Activated T-helper 2 cell treated with anti-CD3 and anti-CD28 coated beads, Interferon-gamma antibody, Interleukin-2, Interleukin-4, amounts not matched to agents 10 μg/mL and 5 μg/mL and 100 μg/mL, durations not matched to agents 14 hours and 24 hours and 36 hours (primary cell): ENCODE measurements at regions not wholly inside any gene's neighbourhood (a gene's known extent, or its start where the extent isn't known, plus 50 kb on each side); places are given as distances from the start of the nearest gene placed in this dataset.

Experiments used
- DNase-seq: peaks from one replicate; pipeline ENCODE4 v3.0.0; 2021; ENCODE audit warnings: low spot score
- H3K27ac Mint-ChIP-seq: one replicate; pipeline ENCODE4 v1.8.0; 2021; ENCODE audit warnings: mixed read lengths
- H3K27me3 Mint-ChIP-seq: one replicate; pipeline ENCODE4 v1.8.0; 2021; ENCODE audit warnings: low read depth, mixed read lengths
- H3K36me3 Mint-ChIP-seq: one replicate; pipeline ENCODE4 v1.8.0; 2021; ENCODE audit warnings: low read depth, mixed read lengths
- H3K4me1 Mint-ChIP-seq: one replicate; pipeline ENCODE4 v1.8.0; 2021; ENCODE audit warnings: low read depth, mixed read lengths
- H3K4me3 Mint-ChIP-seq: one replicate; pipeline ENCODE4 v1.8.0; 2021; ENCODE audit warnings: low read depth, mild to moderate bottlenecking, moderate library complexity, mixed read lengths
- H3K9me3 Mint-ChIP-seq: one replicate; pipeline ENCODE4 v1.8.0; 2021; ENCODE audit warnings: mixed read lengths
- intact Hi-C: fragments of 100-400 bp; cut with micrococcal nuclease; formaldehyde crosslinking; loops from one replicate; pipeline ENCODE4 v1.15.1; 2023

DNA sequence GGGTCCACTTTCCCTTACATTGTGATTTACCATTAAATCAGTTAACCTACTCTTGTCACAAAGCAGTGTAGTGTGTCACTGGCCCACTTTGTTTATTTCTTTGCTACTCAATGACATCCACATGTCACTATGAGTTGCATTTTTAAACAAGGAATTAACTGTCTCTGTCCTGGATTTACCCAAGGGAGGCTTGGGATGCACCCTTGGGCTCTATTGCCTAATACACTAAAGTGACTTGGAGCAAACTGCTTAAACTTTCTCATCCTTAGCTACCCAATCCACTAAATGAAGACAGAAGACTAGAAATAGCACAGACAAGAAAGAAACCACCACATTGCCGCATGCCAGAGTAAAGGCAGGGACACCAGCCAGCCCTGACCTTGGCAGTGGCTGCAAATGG, 136.2 kb upstream of the TIAM1 start:
- Mint-ChIP-seq H3K4me1 (no peaks in the 10 kb centered on the region), H3K4me3 (no peak overlapping the region), H3K9me3 (peaks cover 26% of the 10 kb centered on the region), H3K36me3 (no peaks in the 10 kb centered on the region), H3K27me3 (peaks cover 10% of the 10 kb centered on the region), H3K27ac (no peak overlapping the region)
- no peak for DNase-seq
- intact Hi-C loops: no loop called here

- Mint-ChIP-seq H3K27ac (no peak overlapping the region), H3K4me1 (no peaks in the 10 kb centered on the region), H3K36me3 (no peaks in the 10 kb centered on the region), H3K9me3 (peaks cover 21% of the 10 kb centered on the region), H3K27me3 (peaks cover 10% of the 10 kb centered on the region), H3K4me3 (no peak overlapping the region)
- no peak for DNase-seq
- intact Hi-C loops: loop anchor here (10.0 kb wide), 1 partner anchor 55 kb away; no protein-coding TSS in a partner anchor
Observed at GRCh38 chr21:31479714-31480113, 135.7 kb upstream of the TIAM1 start.

DNA sequence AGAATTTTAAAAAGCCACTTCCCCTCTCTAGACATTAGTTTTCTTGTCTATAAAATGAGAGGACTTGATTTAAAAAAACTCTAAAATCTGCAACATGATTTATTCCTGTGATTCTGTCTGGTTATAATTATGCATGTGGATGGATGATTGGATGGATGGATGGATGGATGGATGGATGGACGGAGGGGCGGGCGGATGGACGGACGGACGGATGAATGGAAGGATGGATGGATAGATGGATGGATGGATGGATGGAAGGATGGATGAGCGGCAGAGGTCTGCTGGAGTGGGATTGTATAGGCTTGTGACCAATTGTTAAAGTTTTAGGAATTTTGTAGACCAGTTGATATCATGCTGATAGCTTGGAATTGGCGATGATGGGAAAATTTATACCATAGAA, 135.2 kb upstream of the TIAM1 start:
- Mint-ChIP-seq H3K9me3 (peaks cover 19% of the 10 kb centered on the region), H3K4me1 (no peaks in the 10 kb centered on the region), H3K27ac (no peak overlapping the region), H3K4me3 (no peak overlapping the region), H3K27me3 (peaks cover 10% of the 10 kb centered on the region), H3K36me3 (no peaks in the 10 kb centered on the region)
- DNase-seq: no peak
- intact Hi-C loops: loop anchor here (10.0 kb wide), 1 partner anchor 56 kb away; no protein-coding TSS in a partner anchor

DNA sequence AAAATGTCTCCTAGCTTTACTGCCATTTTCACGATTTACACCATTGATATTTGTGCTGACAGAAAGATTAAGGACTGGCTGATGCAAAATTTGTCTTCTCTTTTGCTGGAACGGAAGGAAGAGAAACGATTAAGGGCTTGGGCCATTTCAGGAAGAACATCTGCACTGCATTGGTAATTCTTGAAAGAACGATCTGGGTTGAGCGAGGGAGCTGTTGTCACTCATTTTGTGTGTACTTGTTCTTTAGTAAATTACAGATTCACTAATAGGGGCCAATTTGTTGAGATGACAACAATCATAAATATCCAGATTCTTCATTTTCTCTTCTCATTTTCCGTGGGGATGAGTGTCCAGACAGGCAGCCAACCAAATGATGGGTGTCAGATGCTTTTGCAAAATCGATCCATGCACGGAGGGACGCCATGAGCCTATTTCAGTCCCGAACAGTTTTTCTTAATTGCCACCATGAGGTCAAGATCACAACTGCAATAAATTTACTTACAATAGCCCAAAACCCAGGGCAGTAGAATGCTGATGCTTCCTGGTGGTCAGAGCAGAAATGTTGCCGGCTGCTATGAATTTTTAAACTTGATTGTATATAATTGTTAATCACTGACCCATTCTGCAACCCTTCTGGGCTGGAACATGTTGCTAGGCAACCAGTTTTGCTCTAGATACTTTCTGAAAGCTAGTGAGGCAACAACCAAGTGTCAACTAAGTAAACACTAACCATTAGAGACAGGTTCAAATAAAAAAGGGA, 132.4 kb upstream of the TIAM1 start:
- H3K27me3 Mint-ChIP-seq: peaks cover 10% of the 10 kb centered on the region
- no peak overlapping the region for H3K4me3 Mint-ChIP-seq
- H3K27ac Mint-ChIP-seq: no peak overlapping the region
- H3K4me1 Mint-ChIP-seq: no peaks in the 10 kb centered on the region
- H3K36me3 Mint-ChIP-seq: no peaks in the 10 kb centered on the region
- H3K9me3 Mint-ChIP-seq: peaks cover 13% of the 10 kb centered on the region
- intact Hi-C loops: loop anchor here (10.0 kb wide), 1 partner anchor 58 kb away; no protein-coding TSS in a partner anchor
- no peak for DNase-seq

DNA sequence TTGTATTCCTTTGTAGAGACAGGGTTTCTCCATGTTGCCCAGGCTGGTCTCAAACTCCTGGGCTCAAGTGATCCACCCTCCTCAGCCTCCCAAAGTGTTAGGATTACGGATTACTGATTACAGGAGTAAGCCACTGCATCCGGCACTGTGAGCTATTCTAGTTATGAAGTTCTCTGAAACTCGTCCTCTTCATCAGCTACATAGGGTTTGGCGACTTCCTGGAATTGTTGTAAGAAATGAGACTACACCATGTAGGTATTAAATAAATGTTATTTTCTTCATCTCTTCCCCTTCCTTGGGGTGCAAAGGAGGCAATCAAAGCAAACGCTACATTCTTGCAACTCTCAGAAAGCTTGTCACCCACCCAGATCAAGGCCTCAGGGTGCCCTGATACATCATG, 131.2 kb upstream of the TIAM1 start:
- H3K27ac Mint-ChIP-seq: no peak overlapping the region
- no peak overlapping the region for H3K4me3 Mint-ChIP-seq
- H3K27me3 Mint-ChIP-seq: peaks cover 10% of the 10 kb centered on the region
- intact Hi-C loops: loop anchor here (10.0 kb wide), 1 partner anchor 60 kb away; no protein-coding TSS in a partner anchor
- H3K36me3 Mint-ChIP-seq: no peaks in the 10 kb centered on the region
- H3K4me1 Mint-ChIP-seq: no peaks in the 10 kb centered on the region
- DNase-seq: no peak
- peaks cover 5% of the 10 kb centered on the region for H3K9me3 Mint-ChIP-seq

GRCh38 chr21:31473685-31474345, 129.8 kb upstream of the TIAM1 start:
- intact Hi-C loops: loop anchor here (10.0 kb wide), 1 partner anchor 61 kb away; no protein-coding TSS in a partner anchor
- no peaks in the 10 kb centered on the region for H3K36me3 Mint-ChIP-seq
- H3K9me3 Mint-ChIP-seq: peaks cover 3% of the 10 kb centered on the region
- H3K4me1 Mint-ChIP-seq: no peaks in the 10 kb centered on the region
- H3K27ac Mint-ChIP-seq: no peak overlapping the region
- no peak for DNase-seq
- H3K4me3 Mint-ChIP-seq: no peak overlapping the region
- H3K27me3 Mint-ChIP-seq: peaks cover 8% of the 10 kb centered on the region

- Mint-ChIP-seq H3K4me3 (no peak overlapping the region), H3K9me3 (peaks cover 3% of the 10 kb centered on the region), H3K27ac (no peak overlapping the region), H3K4me1 (no peaks in the 10 kb centered on the region), H3K27me3 (no peaks in the 10 kb centered on the region), H3K36me3 (no peaks in the 10 kb centered on the region)
- intact Hi-C loops: loop anchor here (10.0 kb wide), 1 partner anchor 63 kb away; no protein-coding TSS in a partner anchor
- DNase-seq: no peak
Observed at GRCh38 chr21:31471865-31472264, 127.8 kb upstream of the TIAM1 start.

DNA sequence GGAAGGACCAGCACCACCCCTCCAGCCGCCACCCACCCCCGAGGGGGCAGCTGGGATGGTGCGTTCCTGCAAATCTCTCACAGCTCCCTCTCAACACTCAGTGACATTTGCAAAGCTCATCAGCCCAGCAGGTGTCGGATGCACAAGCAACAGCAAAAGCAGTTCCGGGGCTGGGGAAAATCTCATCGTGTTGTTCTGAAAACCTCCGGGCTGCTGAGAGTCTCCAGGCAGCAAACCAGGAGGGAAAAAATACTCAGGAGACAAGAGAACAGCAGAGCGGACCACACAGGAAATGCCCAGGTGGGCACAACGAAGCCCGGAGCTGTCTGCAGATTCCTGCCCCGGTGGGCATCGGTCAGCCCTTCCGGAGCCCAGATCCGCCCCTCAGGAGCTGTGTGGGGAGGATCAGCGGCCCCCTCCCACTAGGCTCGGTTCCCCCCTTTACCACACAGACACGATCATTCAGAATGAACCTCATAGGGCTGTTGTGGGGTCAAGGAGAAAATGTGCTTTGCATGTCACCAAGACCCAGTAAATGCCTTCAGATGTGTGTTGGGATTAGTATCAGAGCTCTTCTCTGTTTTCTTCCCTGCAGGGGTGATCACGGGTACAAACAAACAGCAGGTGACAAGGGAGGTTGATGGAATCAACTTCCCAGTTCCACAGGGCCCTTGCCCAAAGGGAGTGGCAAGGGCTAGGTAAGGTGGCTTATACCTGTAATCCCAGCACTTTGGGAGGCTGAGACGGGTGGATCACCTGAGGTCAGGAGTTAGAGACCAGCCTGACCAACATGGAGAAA, 127.0 kb upstream of the TIAM1 start:
- no peaks in the 10 kb centered on the region for H3K4me1 Mint-ChIP-seq
- H3K27me3 Mint-ChIP-seq: no peaks in the 10 kb centered on the region
- H3K4me3 Mint-ChIP-seq: no peak overlapping the region
- DNase-seq: no peak
- no peak overlapping the region for H3K27ac Mint-ChIP-seq
- no peaks in the 10 kb centered on the region for H3K36me3 Mint-ChIP-seq
- peaks cover 3% of the 10 kb centered on the region for H3K9me3 Mint-ChIP-seq
- intact Hi-C loops: loop anchor here (10.0 kb wide), 1 partner anchor 64 kb away; no protein-coding TSS in a partner anchor

- intact Hi-C loops: no loop called here
- Mint-ChIP-seq H3K36me3 (no peaks in the 10 kb centered on the region), H3K27ac (no peak overlapping the region)
Observed at GRCh38 chr21:31460980-31461379, 116.9 kb upstream of the TIAM1 start.

GRCh38 chr21:31459457-31459856, 115.4 kb upstream of the TIAM1 start:
- Mint-ChIP-seq H3K4me1 (no peaks in the 10 kb centered on the region), H3K9me3 (no peaks in the 10 kb centered on the region), H3K36me3 (no peaks in the 10 kb centered on the region), H3K27ac (no peak overlapping the region), H3K4me3 (no peak overlapping the region), H3K27me3 (peaks cover 14% of the 10 kb centered on the region)
- DNase-seq: no peak
- intact Hi-C loops: no loop called here

More at GRCh38 chr21:31460980-31461379, 116.9 kb upstream of the TIAM1 start:
- DNase-seq: no peak
- Mint-ChIP-seq H3K27me3 (peaks cover 9% of the 10 kb centered on the region), H3K9me3 (no peaks in the 10 kb centered on the region), H3K4me1 (no peaks in the 10 kb centered on the region), H3K4me3 (no peak overlapping the region)

DNA sequence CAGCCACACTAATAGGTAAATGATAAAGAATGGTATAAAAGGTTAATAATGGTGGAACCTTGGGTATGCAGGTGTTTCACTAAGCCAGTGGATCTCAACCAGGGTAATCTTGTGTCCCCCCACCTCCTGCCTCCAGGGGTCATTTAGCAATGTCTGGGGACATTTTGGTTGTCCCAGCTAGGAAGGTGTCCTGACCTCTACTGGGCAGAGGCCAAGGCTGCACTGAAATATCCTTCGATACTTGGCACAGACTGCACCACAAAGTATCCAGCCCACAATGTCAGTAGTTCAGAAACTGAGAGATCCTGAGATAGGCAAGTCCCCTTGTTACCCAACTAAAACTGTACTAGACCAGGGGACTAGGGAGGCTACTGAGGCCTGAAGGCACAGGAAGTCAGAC, 113.6 kb upstream of the TIAM1 start:
- Mint-ChIP-seq H3K4me1 (no peaks in the 10 kb centered on the region), H3K9me3 (no peaks in the 10 kb centered on the region), H3K27ac (no peak overlapping the region), H3K4me3 (no peak overlapping the region), H3K36me3 (no peaks in the 10 kb centered on the region), H3K27me3 (peaks cover 20% of the 10 kb centered on the region)
- intact Hi-C loops: no loop called here
- no peak for DNase-seq

DNA sequence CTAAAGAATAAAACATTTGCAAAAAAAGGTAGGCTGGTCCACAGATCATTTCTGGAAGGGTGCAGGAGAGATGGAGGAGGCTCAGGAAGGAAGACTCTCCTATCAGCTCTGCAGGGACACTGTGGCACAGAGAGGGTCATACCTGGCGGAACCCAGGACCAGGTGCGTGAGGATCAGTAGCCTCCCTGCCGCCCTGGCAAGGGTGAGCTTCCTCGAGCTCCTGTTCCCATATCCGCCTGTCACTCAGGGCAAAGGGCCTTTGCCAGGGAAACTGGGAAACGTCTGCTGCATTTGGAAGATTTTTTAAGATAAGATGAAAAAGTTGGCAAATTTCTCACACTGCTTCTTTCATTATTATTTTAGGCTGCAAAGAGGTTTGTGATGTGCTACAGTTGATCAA, 112.1 kb upstream of the TIAM1 start:
- no peak overlapping the region for H3K4me3 Mint-ChIP-seq
- no peaks in the 10 kb centered on the region for H3K4me1 Mint-ChIP-seq
- intact Hi-C loops: no loop called here
- no peak for DNase-seq
- no peaks in the 10 kb centered on the region for H3K9me3 Mint-ChIP-seq
- no peaks in the 10 kb centered on the region for H3K36me3 Mint-ChIP-seq
- H3K27me3 Mint-ChIP-seq: peaks cover 21% of the 10 kb centered on the region
- no peak overlapping the region for H3K27ac Mint-ChIP-seq
